ENCODE measurements at regions not wholly inside any gene's neighbourhood (a gene's known extent, or its start where the extent isn't known, plus 50 kb on each side); places are given as distances from the start of the nearest gene placed in this dataset.

DNA sequence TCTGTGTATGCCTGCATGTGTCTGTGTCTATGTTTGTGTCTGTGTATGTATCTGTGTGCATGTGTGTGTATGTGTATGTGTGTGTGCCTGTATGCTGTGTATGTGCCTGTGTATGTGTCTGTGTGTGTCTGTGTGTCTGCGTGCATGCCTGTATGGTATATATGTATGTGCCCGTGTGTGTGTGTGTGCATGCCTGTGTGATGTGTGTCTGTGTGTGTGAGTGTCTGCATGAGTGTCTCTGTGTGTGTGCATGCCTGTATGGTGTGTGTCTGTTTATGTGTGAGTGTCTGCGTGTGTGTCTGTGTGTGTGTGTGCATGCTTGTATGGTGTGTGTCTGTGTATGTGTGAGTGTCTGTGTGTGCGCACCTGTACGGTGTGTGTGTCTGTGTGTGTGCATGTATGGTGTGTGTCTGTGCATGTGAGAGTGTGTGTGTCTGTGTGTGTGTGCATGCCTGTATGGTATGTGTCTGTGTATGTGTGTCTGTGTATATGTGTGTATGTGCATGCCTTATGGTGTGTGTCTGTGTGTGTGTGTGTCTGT lies 137.1 kb upstream of the IRX2 start:
- DNase-seq = no peak
- Histone ChIP-seq H3K4me2 (no peak overlapping the region), H3K27ac (no peak overlapping the region), H3K9me3 (ENCODE audit: insufficient read depth, low read depth) (no peaks in the 10 kb centered on the region), H3K79me2 (ENCODE audit: low read depth) (no peaks in the 10 kb centered on the region), H3K27me3 (ENCODE audit: insufficient read depth, low read depth) (peaks cover 98% of the 10 kb centered on the region), H3K4me3 (no peak overlapping the region), H4K20me1 (ENCODE audit: insufficient read depth) (no peaks in the 10 kb centered on the region), H3K9me2 (ENCODE audit: insufficient read depth) (no peaks in the 10 kb centered on the region), H2AFZ (no peak overlapping the region), H3K36me3 (ENCODE audit: low read depth) (no peaks in the 10 kb centered on the region), H3K4me1 (replicated peaks; ENCODE audit: insufficient read depth) (no peaks in the 10 kb centered on the region), H3F3A (ENCODE audit: insufficient read depth, low read depth) (no peaks in the 10 kb centered on the region)
- no peak for TF ChIP-seq EZH2 (IDR thresholded peaks at IDR 0.05; ENCODE audit: low read depth)
- TF ChIP-seq, protein P1, sequence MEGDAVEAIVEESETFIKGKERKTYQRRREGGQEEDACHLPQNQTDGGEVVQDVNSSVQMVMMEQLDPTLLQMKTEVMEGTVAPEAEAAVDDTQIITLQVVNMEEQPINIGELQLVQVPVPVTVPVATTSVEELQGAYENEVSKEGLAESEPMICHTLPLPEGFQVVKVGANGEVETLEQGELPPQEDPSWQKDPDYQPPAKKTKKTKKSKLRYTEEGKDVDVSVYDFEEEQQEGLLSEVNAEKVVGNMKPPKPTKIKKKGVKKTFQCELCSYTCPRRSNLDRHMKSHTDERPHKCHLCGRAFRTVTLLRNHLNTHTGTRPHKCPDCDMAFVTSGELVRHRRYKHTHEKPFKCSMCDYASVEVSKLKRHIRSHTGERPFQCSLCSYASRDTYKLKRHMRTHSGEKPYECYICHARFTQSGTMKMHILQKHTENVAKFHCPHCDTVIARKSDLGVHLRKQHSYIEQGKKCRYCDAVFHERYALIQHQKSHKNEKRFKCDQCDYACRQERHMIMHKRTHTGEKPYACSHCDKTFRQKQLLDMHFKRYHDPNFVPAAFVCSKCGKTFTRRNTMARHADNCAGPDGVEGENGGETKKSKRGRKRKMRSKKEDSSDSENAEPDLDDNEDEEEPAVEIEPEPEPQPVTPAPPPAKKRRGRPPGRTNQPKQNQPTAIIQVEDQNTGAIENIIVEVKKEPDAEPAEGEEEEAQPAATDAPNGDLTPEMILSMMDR (conservative IDR thresholded peaks at IDR 0.05) = no peak
- BruUV-seq (replicated peaks) = no TSS peak
- intact Hi-C loops (cut with micrococcal nuclease; ENCODE audit: unreplicated experiment) = no loop called here
- POLR2A ChIA-PET (ENCODE audit: unreplicated experiment) = no interaction called here
- CTCF ChIA-PET = no interaction called here

DNA sequence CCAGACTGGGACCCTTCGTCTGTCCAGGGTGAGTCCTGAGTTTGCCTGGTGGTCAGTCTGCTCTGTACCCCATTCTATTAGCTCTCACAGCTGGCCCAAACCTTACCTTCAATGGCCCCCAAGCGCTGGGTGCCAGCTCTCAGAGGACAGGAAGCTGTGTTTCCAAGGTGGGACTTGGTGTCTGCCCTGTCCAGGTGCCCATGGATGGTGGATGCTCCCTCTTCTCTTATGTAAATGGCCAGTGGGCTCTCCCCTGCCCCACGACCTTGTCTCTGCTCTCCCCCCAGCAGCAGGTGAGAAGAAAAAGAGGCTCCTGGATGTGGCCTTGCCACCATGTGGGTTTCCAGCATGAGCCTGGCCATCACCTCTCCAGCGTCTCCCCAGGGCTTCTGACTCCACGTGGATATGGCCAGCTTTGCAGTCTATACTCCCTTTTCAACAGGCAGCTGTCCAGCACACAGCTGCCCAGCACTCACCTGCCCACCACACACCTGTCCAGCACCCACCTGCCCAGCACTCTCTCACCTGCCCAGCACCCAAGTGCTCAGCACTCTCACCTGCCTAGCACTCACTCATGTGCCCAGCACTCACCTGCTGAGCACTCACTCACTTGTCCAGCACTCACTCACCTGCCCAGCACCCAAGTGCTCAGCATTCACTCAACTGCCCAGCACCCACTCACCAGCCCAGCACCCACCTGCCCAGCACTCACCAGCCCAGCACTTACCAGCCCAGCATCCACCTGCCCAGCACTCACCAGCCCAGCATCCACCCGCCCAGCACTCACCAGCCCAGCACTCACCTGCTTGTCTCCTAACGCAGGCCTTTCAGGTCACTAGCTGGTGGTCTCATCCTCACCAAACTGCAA lies 136.2 kb upstream of the IRX2 start:
- Histone ChIP-seq H3K9me2 (ENCODE audit: insufficient read depth) (no peaks in the 10 kb centered on the region), H3K79me2 (ENCODE audit: low read depth) (no peaks in the 10 kb centered on the region), H3K27me3 (ENCODE audit: insufficient read depth, low read depth) (peaks cover 98% of the 10 kb centered on the region), H3K27ac (no peak overlapping the region), H3K4me2 (no peak overlapping the region), H3F3A (ENCODE audit: insufficient read depth, low read depth) (no peaks in the 10 kb centered on the region), H2AFZ (no peak overlapping the region), H3K36me3 (ENCODE audit: low read depth) (no peaks in the 10 kb centered on the region), H3K9me3 (ENCODE audit: insufficient read depth, low read depth) (no peaks in the 10 kb centered on the region), H3K4me1 (replicated peaks; ENCODE audit: insufficient read depth) (no peaks in the 10 kb centered on the region), H4K20me1 (ENCODE audit: insufficient read depth) (no peaks in the 10 kb centered on the region), H3K4me3 (no peak overlapping the region)
- no peak for TF ChIP-seq EZH2 (IDR thresholded peaks at IDR 0.05; ENCODE audit: low read depth)
- TF ChIP-seq, protein P1 (conservative IDR thresholded peaks at IDR 0.05) = no peak
- intact Hi-C loops (cut with micrococcal nuclease; ENCODE audit: unreplicated experiment) = no loop called here
- CTCF ChIA-PET = no interaction called here
- no TSS peak for BruUV-seq (replicated peaks)
- POLR2A ChIA-PET (ENCODE audit: unreplicated experiment) = no interaction called here
- no peak for DNase-seq

DNA sequence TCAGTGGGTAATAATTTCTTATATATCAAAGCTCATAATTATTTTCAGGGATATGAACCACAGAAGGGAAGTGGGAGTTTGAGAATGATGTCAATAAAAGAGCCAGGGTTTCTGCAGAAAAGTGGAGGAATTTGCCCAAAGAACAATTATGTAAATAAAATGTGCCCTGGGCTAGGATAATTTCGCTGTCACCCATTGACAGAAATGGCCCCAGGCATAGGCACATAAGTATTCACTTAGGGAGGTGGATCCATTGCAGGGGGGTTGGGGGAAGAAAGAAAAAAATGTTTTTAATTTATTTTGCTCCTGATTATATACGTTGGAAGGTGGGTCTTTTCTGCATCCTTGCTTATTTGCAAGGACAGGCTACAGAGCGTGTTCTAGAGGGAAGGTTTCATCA lies 135.1 kb upstream of the IRX2 start:
- no peak overlapping the region for H2AFZ ChIP-seq
- no peak for DNase-seq
- H4K20me1 ChIP-seq (ENCODE audit: insufficient read depth) = no peaks in the 10 kb centered on the region
- intact Hi-C loops (cut with micrococcal nuclease; ENCODE audit: unreplicated experiment) = no loop called here
- H3F3A ChIP-seq (ENCODE audit: insufficient read depth, low read depth) = no peaks in the 10 kb centered on the region
- H3K4me3 ChIP-seq = no peak overlapping the region
- H3K27me3 ChIP-seq (ENCODE audit: insufficient read depth, low read depth) = peaks cover 93% of the 10 kb centered on the region
- no peaks in the 10 kb centered on the region for H3K9me3 ChIP-seq (ENCODE audit: insufficient read depth, low read depth)
- H3K4me1 ChIP-seq (replicated peaks; ENCODE audit: insufficient read depth) = no peaks in the 10 kb centered on the region
- no peak overlapping the region for H3K27ac ChIP-seq
- BruUV-seq (replicated peaks) = no TSS peak
- no peak for TF ChIP-seq EZH2 (IDR thresholded peaks at IDR 0.05; ENCODE audit: low read depth)
- TF ChIP-seq, protein P1 (conservative IDR thresholded peaks at IDR 0.05) = no peak
- ChIA-PET POLR2A (ENCODE audit: unreplicated experiment) (no interaction called here), CTCF (no interaction called here)
- no peaks in the 10 kb centered on the region for H3K9me2 ChIP-seq (ENCODE audit: insufficient read depth)
- no peaks in the 10 kb centered on the region for H3K36me3 ChIP-seq (ENCODE audit: low read depth)
- H3K79me2 ChIP-seq (ENCODE audit: low read depth) = no peaks in the 10 kb centered on the region
- no peak overlapping the region for H3K4me2 ChIP-seq
